Activated CD4-positive, alpha-beta T cell treated with anti-CD3 and anti-CD28 coated beads, Interleukin-2, amount 50 U/mL, for 24 hours (primary cell): ENCODE measurements at regions not wholly inside any gene's neighbourhood (a gene's known extent, or its start where the extent isn't known, plus 50 kb on each side); places are given as distances from the start of the nearest gene placed in this dataset.
"Not testable (repeated sequence)": the region's sequence is repeated elsewhere in the genome, so short reads cannot be mapped to it uniquely, and the experiment has no call there.

ENCODE experiments used
- DNase-seq, 2 donors: peaks; one replicate each; pipeline ENCODE4 v3.0.0-alpha.2; 2020; ENCODE audit warnings: low read depth in 1 of 2, low spot score in 1 of 2

- DNase-seq, result no peak
Observed at GRCh38 chr1:60679524-60680375, 402.6 kb upstream of the NFIA start.

- no peak for DNase-seq
Observed at GRCh38 chr1:60678802-60679201, 403.6 kb upstream of the NFIA start.

- no peak for DNase-seq
Observed at GRCh38 chr1:60678391-60678790, 404.0 kb upstream of the NFIA start.

- DNase-seq, result no peak
Observed at GRCh38 chr1:60672449-60672848, 409.9 kb upstream of the NFIA start.

- DNase-seq, result no peak
Observed at GRCh38 chr1:60670302-60670701, 412.1 kb upstream of the NFIA start.

- DNase-seq, result no peak
Observed at GRCh38 chr1:60668585-60668984, 413.8 kb upstream of the NFIA start.

- DNase-seq, result no peak
Observed at GRCh38 chr1:60665311-60665710, 417.1 kb upstream of the NFIA start.

GRCh38 chr1:60664086-60664625 is 418.2 kb upstream of the NFIA start:
- DNase-seq, result no peak

- DNase-seq, result no peak
Observed at GRCh38 chr1:60662486-60663044, 419.8 kb upstream of the NFIA start.

GRCh38 chr1:60657926-60658325 is 424.4 kb upstream of the NFIA start:
- no peak for DNase-seq

- no peak for DNase-seq
Observed at GRCh38 chr1:60655679-60656355, 426.5 kb upstream of the NFIA start.

GRCh38 chr1:60640033-60640551 is 442.3 kb upstream of the NFIA start:
- DNase-seq, result not testable (repeated sequence)

- DNase-seq, result no peak
Observed at GRCh38 chr1:60639287-60639686, 443.1 kb upstream of the NFIA start.

GRCh38 chr1:60637651-60638050 is 444.7 kb upstream of the NFIA start:
- no peak for DNase-seq

GRCh38 chr1:60636946-60637345 is 445.4 kb upstream of the NFIA start:
- DNase-seq, result no peak

GRCh38 chr1:60634106-60634505 is 448.3 kb upstream of the NFIA start:
- DNase-seq, result no peak

- DNase-seq, result no peak
Observed at GRCh38 chr1:60622486-60622885, 459.9 kb upstream of the NFIA start.

GRCh38 chr1:60621368-60621851 is 461.0 kb upstream of the NFIA start:
- no peak for DNase-seq

GRCh38 chr1:60620087-60620486 is 462.3 kb upstream of the NFIA start:
- DNase-seq, result no peak

- no peak for DNase-seq
Observed at GRCh38 chr1:60619581-60619980, 462.8 kb upstream of the NFIA start.

- no peak for DNase-seq
Observed at GRCh38 chr1:60615666-60616065, 466.7 kb upstream of the NFIA start.

- no peak for DNase-seq
Observed at GRCh38 chr1:60612790-60613189, 469.6 kb upstream of the NFIA start.
